ENCODE measurements at regions not wholly inside any gene's neighbourhood (a gene's known extent, or its start where the extent isn't known, plus 50 kb on each side); places are given as distances from the start of the nearest gene placed in this dataset.

DNA sequence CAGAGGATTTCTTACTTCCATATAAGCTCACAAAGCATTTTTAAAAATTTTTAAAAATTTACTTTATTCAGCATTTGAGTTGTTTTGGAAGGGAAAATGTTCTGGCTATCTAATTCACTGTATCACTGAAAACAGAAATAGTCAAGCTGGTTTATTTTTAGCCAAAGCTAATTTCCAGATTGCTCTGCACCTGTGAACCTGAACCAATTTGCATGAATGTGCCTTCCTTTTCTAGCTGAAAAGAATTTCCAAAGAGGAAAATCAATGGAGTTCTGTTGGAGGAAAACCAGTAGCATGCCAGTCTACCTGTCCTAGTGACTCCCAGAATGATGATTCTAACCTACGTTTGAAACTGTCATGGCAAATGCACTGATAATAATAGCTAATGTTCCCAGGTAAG is 134.2 kb upstream of the LIPC start:
- TF ChIP-seq, protein P1, sequence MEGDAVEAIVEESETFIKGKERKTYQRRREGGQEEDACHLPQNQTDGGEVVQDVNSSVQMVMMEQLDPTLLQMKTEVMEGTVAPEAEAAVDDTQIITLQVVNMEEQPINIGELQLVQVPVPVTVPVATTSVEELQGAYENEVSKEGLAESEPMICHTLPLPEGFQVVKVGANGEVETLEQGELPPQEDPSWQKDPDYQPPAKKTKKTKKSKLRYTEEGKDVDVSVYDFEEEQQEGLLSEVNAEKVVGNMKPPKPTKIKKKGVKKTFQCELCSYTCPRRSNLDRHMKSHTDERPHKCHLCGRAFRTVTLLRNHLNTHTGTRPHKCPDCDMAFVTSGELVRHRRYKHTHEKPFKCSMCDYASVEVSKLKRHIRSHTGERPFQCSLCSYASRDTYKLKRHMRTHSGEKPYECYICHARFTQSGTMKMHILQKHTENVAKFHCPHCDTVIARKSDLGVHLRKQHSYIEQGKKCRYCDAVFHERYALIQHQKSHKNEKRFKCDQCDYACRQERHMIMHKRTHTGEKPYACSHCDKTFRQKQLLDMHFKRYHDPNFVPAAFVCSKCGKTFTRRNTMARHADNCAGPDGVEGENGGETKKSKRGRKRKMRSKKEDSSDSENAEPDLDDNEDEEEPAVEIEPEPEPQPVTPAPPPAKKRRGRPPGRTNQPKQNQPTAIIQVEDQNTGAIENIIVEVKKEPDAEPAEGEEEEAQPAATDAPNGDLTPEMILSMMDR (IDR thresholded peaks at IDR 0.05), result no peak
- no peak for TF ChIP-seq POLR2A (IDR thresholded peaks at IDR 0.05)
